ENCODE measurements at regions not wholly inside any gene's neighbourhood (a gene's known extent, or its start where the extent isn't known, plus 50 kb on each side); places are given as distances from the start of the nearest gene placed in this dataset.

- Histone ChIP-seq H3K9me3 (ENCODE audit: low read length) (no peaks in the 10 kb centered on the region), H3K27me3 (ENCODE audit: insufficient read depth, low read length, poor library complexity, severe bottlenecking) (no peaks in the 10 kb centered on the region), H3K4me1 (ENCODE audit: insufficient read depth, low read length) (no peaks in the 10 kb centered on the region), H3K27ac (ENCODE audit: low read depth, low read length) (no peak overlapping the region), H3K4me3 (ENCODE audit: low read length) (no peak overlapping the region), H3K36me3 (ENCODE audit: insufficient read depth, low read length) (no peaks in the 10 kb centered on the region)
- CTCF ChIA-PET, result no interaction called here
- Mint-ChIP-seq H3K27ac (no peak overlapping the region), H3K4me1 (no peaks in the 10 kb centered on the region), H3K9me3 (peaks cover 0 to 15% (median 6%) of the 10 kb centered on the region in 5 donors), H3K4me3 (no peak overlapping the region), H3K27me3 (no peaks in the 10 kb centered on the region), H3K36me3 (peaks cover 0 to 2% (median 0%) of the 10 kb centered on the region in 3 donors)
- POLR2A ChIA-PET, result no interaction called here
- no peak for DNase-seq
Observed at GRCh38 chr6:103396768-103397167, 1463.0 kb downstream of the HACE1 start.

- no peak for DNase-seq
- Histone ChIP-seq H3K27ac (ENCODE audit: low read depth, low read length) (no peak overlapping the region), H3K4me3 (ENCODE audit: low read length) (no peak overlapping the region), H3K27me3 (ENCODE audit: insufficient read depth, low read length, poor library complexity, severe bottlenecking) (no peaks in the 10 kb centered on the region), H3K4me1 (ENCODE audit: insufficient read depth, low read length) (no peaks in the 10 kb centered on the region), H3K9me3 (ENCODE audit: low read length) (no peaks in the 10 kb centered on the region), H3K36me3 (ENCODE audit: insufficient read depth, low read length) (no peaks in the 10 kb centered on the region)
- Mint-ChIP-seq H3K9me3 (peaks cover 0 to 11% (median 9%) of the 10 kb centered on the region in 5 donors), H3K27me3 (no peaks in the 10 kb centered on the region), H3K4me3 (no peak overlapping the region), H3K36me3 (no peaks in the 10 kb centered on the region), H3K4me1 (no peaks in the 10 kb centered on the region), H3K27ac (no peak overlapping the region)
- POLR2A ChIA-PET, result no interaction called here
- CTCF ChIA-PET, result no interaction called here
Observed at GRCh38 chr6:103379272-103379671, 1480.4 kb downstream of the HACE1 start.

GRCh38 chr6:103367212-103367611 is 1492.5 kb downstream of the HACE1 start:
- no peaks in the 10 kb centered on the region for H3K27me3 ChIP-seq (ENCODE audit: insufficient read depth, low read length, poor library complexity, severe bottlenecking)
- H3K27ac Mint-ChIP-seq, result no peak overlapping the region
- H3K27ac ChIP-seq (ENCODE audit: low read depth, low read length), result no peak overlapping the region
- CTCF ChIA-PET, result no interaction called here
- DNase-seq, result no peak
- peaks cover 4 to 28% (median 7%) of the 10 kb centered on the region in 5 donors for H3K9me3 Mint-ChIP-seq
- H3K4me1 ChIP-seq (ENCODE audit: insufficient read depth, low read length), result no peaks in the 10 kb centered on the region
- H3K4me1 Mint-ChIP-seq, result no peaks in the 10 kb centered on the region
- POLR2A ChIA-PET, result no interaction called here
- no peak overlapping the region for H3K4me3 Mint-ChIP-seq
- no peaks in the 10 kb centered on the region for H3K9me3 ChIP-seq (ENCODE audit: low read length)
- H3K27me3 Mint-ChIP-seq, result no peaks in the 10 kb centered on the region
- H3K36me3 ChIP-seq (ENCODE audit: insufficient read depth, low read length), result no peaks in the 10 kb centered on the region
- no peak overlapping the region for H3K4me3 ChIP-seq (ENCODE audit: low read length)
- no peaks in the 10 kb centered on the region for H3K36me3 Mint-ChIP-seq

- ChIA-PET CTCF (no interaction called here), POLR2A (no interaction called here)
- no peaks in the 10 kb centered on the region for H3K36me3 Mint-ChIP-seq
- DNase-seq, result no peak
- no peaks in the 10 kb centered on the region for H3K4me1 ChIP-seq (ENCODE audit: insufficient read depth, low read length)
- H3K36me3 ChIP-seq (ENCODE audit: insufficient read depth, low read length), result no peaks in the 10 kb centered on the region
- no peaks in the 10 kb centered on the region for H3K27me3 Mint-ChIP-seq
- H3K9me3 ChIP-seq (ENCODE audit: low read length), result no peaks in the 10 kb centered on the region
- H3K4me1 Mint-ChIP-seq, result no peaks in the 10 kb centered on the region
- no peak overlapping the region for H3K27ac ChIP-seq (ENCODE audit: low read depth, low read length)
- H3K27me3 ChIP-seq (ENCODE audit: insufficient read depth, low read length, poor library complexity, severe bottlenecking), result no peaks in the 10 kb centered on the region
- H3K9me3 Mint-ChIP-seq, result peaks cover 2 to 11% (median 6%) of the 10 kb centered on the region in 5 donors
- H3K4me3 Mint-ChIP-seq, result no peak overlapping the region
- no peak overlapping the region for H3K27ac Mint-ChIP-seq
- H3K4me3 ChIP-seq (ENCODE audit: low read length), result no peak overlapping the region
Observed at GRCh38 chr6:103356531-103356930, 1503.2 kb downstream of the HACE1 start.

GRCh38 chr6:103344554-103345163 is 1515.1 kb downstream of the HACE1 start:
- no peaks in the 10 kb centered on the region for H3K27me3 Mint-ChIP-seq
- Histone ChIP-seq H3K4me1 (ENCODE audit: insufficient read depth, low read length) (no peaks in the 10 kb centered on the region), H3K27ac (ENCODE audit: low read depth, low read length) (no peak overlapping the region), H3K9me3 (ENCODE audit: low read length) (no peaks in the 10 kb centered on the region), H3K36me3 (ENCODE audit: insufficient read depth, low read length) (no peaks in the 10 kb centered on the region), H3K4me3 (ENCODE audit: low read length) (no peak overlapping the region), H3K27me3 (ENCODE audit: insufficient read depth, low read length, poor library complexity, severe bottlenecking) (no peaks in the 10 kb centered on the region)
- no peaks in the 10 kb centered on the region for H3K4me1 Mint-ChIP-seq
- no peak for DNase-seq
- peaks cover 0 to 15% (median 3%) of the 10 kb centered on the region in 5 donors for H3K9me3 Mint-ChIP-seq
- H3K36me3 Mint-ChIP-seq, result no peaks in the 10 kb centered on the region
- no peak overlapping the region for H3K27ac Mint-ChIP-seq
- ChIA-PET CTCF (no interaction called here), POLR2A (no interaction called here)
- H3K4me3 Mint-ChIP-seq, result no peak overlapping the region

GRCh38 chr6:103335412-103335811 is 1524.3 kb downstream of the HACE1 start:
- Mint-ChIP-seq H3K4me1 (no peaks in the 10 kb centered on the region), H3K4me3 (no peak overlapping the region), H3K27me3 (no peaks in the 10 kb centered on the region), H3K9me3 (peaks cover 0 to 15% (median 3%) of the 10 kb centered on the region in 5 donors), H3K36me3 (no peaks in the 10 kb centered on the region), H3K27ac (no peak overlapping the region)
- ChIA-PET CTCF (no interaction called here), POLR2A (no interaction called here)
- Histone ChIP-seq H3K4me1 (ENCODE audit: insufficient read depth, low read length) (no peaks in the 10 kb centered on the region), H3K4me3 (ENCODE audit: low read length) (no peak overlapping the region), H3K9me3 (ENCODE audit: low read length) (no peaks in the 10 kb centered on the region), H3K36me3 (ENCODE audit: insufficient read depth, low read length) (no peaks in the 10 kb centered on the region), H3K27ac (ENCODE audit: low read depth, low read length) (no peak overlapping the region), H3K27me3 (ENCODE audit: insufficient read depth, low read length, poor library complexity, severe bottlenecking) (no peaks in the 10 kb centered on the region)
- no peak for DNase-seq

GRCh38 chr6:103326760-103327757 is 1532.7 kb downstream of the HACE1 start:
- no peak for DNase-seq
- CTCF ChIA-PET, result no interaction called here
- Histone ChIP-seq H3K36me3 (ENCODE audit: insufficient read depth, low read length) (no peaks in the 10 kb centered on the region), H3K9me3 (ENCODE audit: low read length) (no peaks in the 10 kb centered on the region), H3K4me1 (ENCODE audit: insufficient read depth, low read length) (no peaks in the 10 kb centered on the region), H3K27me3 (ENCODE audit: insufficient read depth, low read length, poor library complexity, severe bottlenecking) (no peaks in the 10 kb centered on the region), H3K4me3 (ENCODE audit: low read length) (no peak overlapping the region), H3K27ac (ENCODE audit: low read depth, low read length) (no peak overlapping the region)
- Mint-ChIP-seq H3K36me3 (no peaks in the 10 kb centered on the region), H3K27ac (no peak overlapping the region), H3K27me3 (no peaks in the 10 kb centered on the region), H3K4me1 (no peaks in the 10 kb centered on the region), H3K4me3 (no peak overlapping the region), H3K9me3 (peaks cover 1 to 20% (median 4%) of the 10 kb centered on the region in 5 donors)
- POLR2A ChIA-PET, result no interaction called here

- Histone ChIP-seq H3K9me3 (ENCODE audit: low read length) (no peaks in the 10 kb centered on the region), H3K4me1 (ENCODE audit: insufficient read depth, low read length) (no peaks in the 10 kb centered on the region), H3K4me3 (ENCODE audit: low read length) (no peak overlapping the region), H3K27me3 (ENCODE audit: insufficient read depth, low read length, poor library complexity, severe bottlenecking) (no peaks in the 10 kb centered on the region), H3K36me3 (ENCODE audit: insufficient read depth, low read length) (no peaks in the 10 kb centered on the region), H3K27ac (ENCODE audit: low read depth, low read length) (no peak overlapping the region)
- Mint-ChIP-seq H3K4me1 (no peaks in the 10 kb centered on the region), H3K27ac (no peak overlapping the region), H3K9me3 (peaks cover 1 to 12% (median 5%) of the 10 kb centered on the region in 5 donors), H3K4me3 (no peak overlapping the region), H3K36me3 (no peaks in the 10 kb centered on the region), H3K27me3 (no peaks in the 10 kb centered on the region)
- POLR2A ChIA-PET, result no interaction called here
- CTCF ChIA-PET, result no interaction called here
- no peak for DNase-seq
Observed at GRCh38 chr6:103313432-103313831, 1546.3 kb downstream of the HACE1 start.
